Naive B cell (primary cell): ENCODE measurements at regions not wholly inside any gene's neighbourhood (a gene's known extent, or its start where the extent isn't known, plus 50 kb on each side); places are given as distances from the start of the nearest gene placed in this dataset.

Experiments used
- ATAC-seq, 2 donors: fragments of 150-1000 bp; cut with Tn5 transposase; 2 replicates each; pipeline ENCODE4 v1.10.0; 2021; ENCODE audit warnings: low read depth in 2 of 2, mild to moderate bottlenecking in 2 of 2, moderate library complexity in 2 of 2
- DNase-seq: peaks from one replicate; pipeline ENCODE4 v3.0.0; 2022
- H3K27ac Mint-ChIP-seq, 6 donors: one replicate each; pipeline ENCODE4 v1.8.0; 2020 to 2022; ENCODE audit warnings: mild to moderate bottlenecking in 6 of 6, mixed read lengths in 6 of 6, moderate library complexity in 5 of 6, inconsistent platforms in 2 of 6
- H3K27me3 Mint-ChIP-seq, 3 donors: one replicate each; pipeline ENCODE4 v1.8.0; 2021 to 2022; ENCODE audit warnings: mixed read lengths in 3 of 3, mild to moderate bottlenecking in 1 of 3
- H3K36me3 Mint-ChIP-seq, 2 donors: one replicate each; pipeline ENCODE4 v1.8.0; 2020 to 2022; ENCODE audit warnings: mixed read lengths in 2 of 2, inconsistent platforms in 1 of 2, mild to moderate bottlenecking in 1 of 2
- H3K4me1 Mint-ChIP-seq, 3 donors: one replicate each; pipeline ENCODE4 v1.8.0; 2020 to 2022; ENCODE audit warnings: mixed read lengths in 3 of 3, inconsistent platforms in 1 of 3, mild to moderate bottlenecking in 1 of 3, moderate library complexity in 1 of 3
- H3K4me3 Mint-ChIP-seq, 8 donors: one replicate each; pipeline ENCODE4 v1.8.0; 2020 to 2022; ENCODE audit warnings: mild to moderate bottlenecking in 8 of 8, mixed read lengths in 8 of 8, moderate library complexity in 8 of 8, inconsistent platforms in 2 of 8
- H3K9me3 Mint-ChIP-seq, 7 donors: one replicate each; pipeline ENCODE4 v1.8.0; 2020 to 2022; ENCODE audit warnings: mixed read lengths in 7 of 7, mild to moderate bottlenecking in 5 of 7, inconsistent platforms in 2 of 7, moderate library complexity in 1 of 7

- H3K4me3 Mint-ChIP-seq, result peak overlapping the region in 1 of 8 donors; percentile 61
- ATAC-seq (no peak), DNase-seq (no peak)
- H3K4me1 Mint-ChIP-seq, result no peaks in the 10 kb centered on the region
- H3K9me3 Mint-ChIP-seq, result peaks cover 0 to 4% (median 0%) of the 10 kb centered on the region in 7 donors
- no peaks in the 10 kb centered on the region for H3K36me3 Mint-ChIP-seq
- H3K27ac Mint-ChIP-seq, result no peak overlapping the region
- peaks cover 4 to 40% (median 38%) of the 10 kb centered on the region in 3 donors for H3K27me3 Mint-ChIP-seq
Measured at GRCh38 chr10:69750011-69750373, 51.7 kb upstream of the COL13A1 start.

GRCh38 chr10:69750725-69751124 lies 51.0 kb upstream of the COL13A1 start:
- Mint-ChIP-seq H3K4me3 (no peak overlapping the region), H3K27me3 (peaks cover 4 to 36% (median 35%) of the 10 kb centered on the region in 3 donors), H3K36me3 (no peaks in the 10 kb centered on the region), H3K9me3 (peaks cover 0 to 4% (median 0%) of the 10 kb centered on the region in 7 donors), H3K27ac (no peak overlapping the region), H3K4me1 (no peaks in the 10 kb centered on the region)
- DNase-seq, result no peak
- ATAC-seq, result no peak

- H3K36me3 Mint-ChIP-seq, result no peaks in the 10 kb centered on the region
- H3K27me3 Mint-ChIP-seq, result peaks cover 4 to 36% (median 35%) of the 10 kb centered on the region in 3 donors
- DNase-seq (no peak), ATAC-seq (no peak)
- no peak overlapping the region for H3K27ac Mint-ChIP-seq
- H3K4me1 Mint-ChIP-seq, result no peaks in the 10 kb centered on the region
- H3K9me3 Mint-ChIP-seq, result peaks cover 0 to 4% (median 0%) of the 10 kb centered on the region in 7 donors
- no peak overlapping the region for H3K4me3 Mint-ChIP-seq
Measured at GRCh38 chr10:69751214-69751613, 50.5 kb upstream of the COL13A1 start.
